CD4-positive, alpha-beta T cell treated with Interleukin-17A for 1 hour (primary cell): ENCODE measurements at regions not wholly inside any gene's neighbourhood (a gene's known extent, or its start where the extent isn't known, plus 50 kb on each side); places are given as distances from the start of the nearest gene placed in this dataset.

Experiments
- DNase-seq: peaks from one replicate; pipeline ENCODE4 v3.0.0-alpha.2; 2020

- DNase-seq, result no peak
Observed at GRCh38 chr2:15049096-15049993, 416.8 kb downstream of the LRATD1 start.

GRCh38 chr2:15050483-15050882 lies 418.0 kb downstream of the LRATD1 start:
- DNase-seq, result no peak

GRCh38 chr2:15053542-15053941 lies 421.0 kb downstream of the LRATD1 start:
- no peak for DNase-seq

- DNase-seq, result no peak
Observed at GRCh38 chr2:15058015-15058720, 425.7 kb downstream of the LRATD1 start.

GRCh38 chr2:15058721-15059157 lies 426.2 kb downstream of the LRATD1 start:
- DNase-seq, result no peak

- DNase-seq, result no peak
Observed at GRCh38 chr2:15059870-15060512, 427.5 kb downstream of the LRATD1 start.

- no peak for DNase-seq
Observed at GRCh38 chr2:15061268-15061667, 428.8 kb downstream of the LRATD1 start.

GRCh38 chr2:15066138-15066537 lies 433.6 kb downstream of the LRATD1 start:
- DNase-seq, result no peak

GRCh38 chr2:15069149-15069548 lies 436.6 kb downstream of the LRATD1 start:
- DNase-seq, result no peak

- no peak for DNase-seq
Observed at GRCh38 chr2:15072836-15073235, 440.3 kb downstream of the LRATD1 start.

GRCh38 chr2:15073664-15074063 lies 441.1 kb downstream of the LRATD1 start:
- no peak for DNase-seq

- DNase-seq, result no peak
Observed at GRCh38 chr2:15074319-15074718, 441.8 kb downstream of the LRATD1 start.

GRCh38 chr2:15074751-15075700 lies 442.5 kb downstream of the LRATD1 start:
- DNase-seq, result no peak

GRCh38 chr2:15076668-15077067 lies 444.2 kb downstream of the LRATD1 start:
- no peak for DNase-seq

- no peak for DNase-seq
Observed at GRCh38 chr2:15081356-15081755, 448.8 kb downstream of the LRATD1 start.

- DNase-seq, result no peak
Observed at GRCh38 chr2:15082105-15083058, 449.9 kb downstream of the LRATD1 start.

- no peak for DNase-seq
Observed at GRCh38 chr2:15084826-15085489, 452.4 kb downstream of the LRATD1 start.

- DNase-seq, result no peak
Observed at GRCh38 chr2:15092181-15092580, 459.7 kb downstream of the LRATD1 start.

GRCh38 chr2:15092691-15093090 lies 460.2 kb downstream of the LRATD1 start:
- DNase-seq, result no peak

- DNase-seq, result no peak
Observed at GRCh38 chr2:15094161-15094560, 461.6 kb downstream of the LRATD1 start.

GRCh38 chr2:15096873-15097272 lies 464.3 kb downstream of the NBAS start:
- DNase-seq, result no peak
